HAP-1 (cell line): ENCODE measurements at regions not wholly inside any gene's neighbourhood (a gene's known extent, or its start where the extent isn't known, plus 50 kb on each side); places are given as distances from the start of the nearest gene placed in this dataset.

ENCODE experiments used
- DNase-seq, 2 experiments: peaks; one replicate each; pipeline ENCODE4 v3.0.0-alpha.2; 2016 to 2020; ENCODE audit warnings: low spot score in 2 of 2
- H3K27me3 ChIP-seq: fragments of 250-450 bp; sonication (Bioruptor Pico); 2 replicates; pipeline ENCODE4 v1.5.1; 2020; ENCODE audit warnings: low read depth, mild to moderate bottlenecking, moderate library complexity
- H3K36me3 ChIP-seq: fragments of 250-450 bp; sonication (Bioruptor Pico); replicated peaks from 2 replicates; pipeline ENCODE4 v1.5.1; 2020; ENCODE audit warnings: mild to moderate bottlenecking
- H3K4me1 ChIP-seq: fragments of 250-450 bp; sonication (Bioruptor Pico); 2 replicates; pipeline ENCODE4 v1.5.1; 2020; ENCODE audit warnings: mild to moderate bottlenecking
- H3K4me3 ChIP-seq: fragments of 250-450 bp; sonication (Bioruptor Pico); 2 replicates; pipeline ENCODE4 v1.5.1; 2020; ENCODE audit warnings: mild to moderate bottlenecking, moderate library complexity
- H3K9me3 ChIP-seq: fragments of 250-450 bp; sonication (Bioruptor Pico); 2 replicates; pipeline ENCODE4 v1.5.1; 2020; ENCODE audit warnings: mild to moderate bottlenecking, moderate library complexity
- in situ Hi-C: fragments of 300-500 bp; cut with MboI; formaldehyde crosslinking; loops from 3 replicates; pipeline ENCODE4 v1.14.3; 2020; ENCODE audit warnings: low sequenced_read_pairs, inconsistent platforms, mixed read lengths

DNA sequence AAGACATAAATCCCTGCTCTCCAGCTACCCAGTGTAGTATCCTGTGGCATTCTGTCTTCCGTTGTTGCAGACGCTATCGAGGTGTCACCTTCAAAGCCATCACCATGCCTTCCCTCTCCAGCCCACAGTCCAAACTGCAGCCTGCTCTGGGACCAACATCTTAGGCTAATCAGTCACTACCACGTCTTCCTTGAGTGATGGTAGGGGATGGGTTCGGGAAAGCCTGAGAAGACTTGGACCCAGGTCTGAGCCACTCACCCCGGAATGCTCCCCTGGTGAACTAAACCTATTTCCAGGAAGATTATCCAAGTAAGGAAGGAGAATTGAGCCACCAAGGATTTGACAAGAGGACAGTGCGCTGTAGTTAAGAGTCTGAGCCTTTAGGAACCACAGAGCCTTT is 52.9 kb upstream of the IRX1 start:
- H3K9me3 ChIP-seq, result no peaks in the 10 kb centered on the region
- in situ Hi-C loops, result no loop called here
- H3K4me1 ChIP-seq, result no peaks in the 10 kb centered on the region
- no peaks in the 10 kb centered on the region for H3K27me3 ChIP-seq
- no peak overlapping the region for H3K4me3 ChIP-seq
- no peak for DNase-seq
- H3K36me3 ChIP-seq, result no peaks in the 10 kb centered on the region

DNA sequence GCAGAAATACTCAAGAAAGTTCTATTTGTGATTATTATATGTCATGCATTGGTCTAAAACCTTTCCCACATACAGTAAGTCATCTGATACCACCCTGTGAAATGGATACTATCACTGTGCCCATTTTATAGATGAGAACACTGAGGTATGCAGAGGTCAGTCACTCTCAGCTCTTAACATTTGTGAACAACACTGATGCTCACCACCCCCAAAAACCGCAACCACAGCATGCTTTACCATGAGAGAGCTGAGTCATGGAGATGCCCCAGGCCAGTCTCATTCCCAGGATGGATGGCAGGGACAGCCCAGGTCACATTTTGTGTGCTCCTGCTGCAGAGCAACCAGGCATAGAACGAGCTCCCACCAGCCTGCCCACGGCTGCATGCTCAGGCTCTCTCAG is 53.5 kb upstream of the IRX1 start:
- DNase-seq, result no peak
- H3K27me3 ChIP-seq, result no peaks in the 10 kb centered on the region
- no peaks in the 10 kb centered on the region for H3K36me3 ChIP-seq
- H3K9me3 ChIP-seq, result no peaks in the 10 kb centered on the region
- in situ Hi-C loops, result no loop called here
- H3K4me3 ChIP-seq, result no peak overlapping the region
- H3K4me1 ChIP-seq, result no peaks in the 10 kb centered on the region

DNA sequence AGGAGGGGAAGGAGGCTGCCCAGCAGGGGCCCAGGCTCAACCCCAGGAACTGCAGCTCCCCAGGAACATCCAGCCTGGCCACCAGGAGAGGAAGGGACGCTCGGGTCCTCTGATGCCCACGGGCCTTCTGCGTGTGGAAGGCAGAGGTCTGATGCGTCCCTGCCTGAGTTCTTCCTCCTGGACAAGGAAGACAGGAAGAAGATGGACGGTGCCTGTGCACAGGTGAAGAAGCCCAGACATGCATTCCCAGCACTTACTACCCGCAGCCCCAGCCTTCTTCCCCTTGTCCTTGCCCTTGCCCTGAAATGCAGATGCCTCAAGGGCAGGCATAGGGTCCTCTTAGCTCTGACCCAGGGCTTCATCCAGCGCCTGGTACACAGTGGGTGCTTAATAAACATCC is 56.7 kb upstream of the IRX1 start:
- Histone ChIP-seq H3K36me3 (no peaks in the 10 kb centered on the region), H3K9me3 (no peaks in the 10 kb centered on the region), H3K4me1 (no peaks in the 10 kb centered on the region), H3K27me3 (no peaks in the 10 kb centered on the region), H3K4me3 (no peak overlapping the region)
- in situ Hi-C loops, result no loop called here
- no peak for DNase-seq

DNA sequence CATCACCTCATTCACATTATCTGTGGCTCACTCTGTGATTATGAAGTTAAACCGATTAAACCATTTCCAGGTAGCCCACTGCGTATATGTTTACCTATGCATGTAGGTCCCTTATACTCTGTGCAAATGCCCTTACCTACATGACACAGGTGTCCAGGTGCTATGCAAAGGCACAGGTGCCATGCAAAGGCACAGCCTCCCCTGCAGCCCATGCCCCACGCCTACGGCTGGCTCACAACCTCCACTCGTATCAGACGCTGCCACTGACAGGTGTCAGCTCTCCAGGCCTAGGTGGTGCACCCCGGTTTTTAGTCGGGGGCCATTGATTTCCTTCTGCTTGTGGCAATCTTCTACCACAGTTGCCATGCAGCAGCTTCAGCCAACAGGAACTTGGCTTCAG is 57.7 kb upstream of the IRX1 start:
- no peaks in the 10 kb centered on the region for H3K27me3 ChIP-seq
- H3K4me1 ChIP-seq, result no peaks in the 10 kb centered on the region
- H3K9me3 ChIP-seq, result no peaks in the 10 kb centered on the region
- no peaks in the 10 kb centered on the region for H3K36me3 ChIP-seq
- in situ Hi-C loops, result no loop called here
- no peak for DNase-seq
- H3K4me3 ChIP-seq, result no peak overlapping the region

DNA sequence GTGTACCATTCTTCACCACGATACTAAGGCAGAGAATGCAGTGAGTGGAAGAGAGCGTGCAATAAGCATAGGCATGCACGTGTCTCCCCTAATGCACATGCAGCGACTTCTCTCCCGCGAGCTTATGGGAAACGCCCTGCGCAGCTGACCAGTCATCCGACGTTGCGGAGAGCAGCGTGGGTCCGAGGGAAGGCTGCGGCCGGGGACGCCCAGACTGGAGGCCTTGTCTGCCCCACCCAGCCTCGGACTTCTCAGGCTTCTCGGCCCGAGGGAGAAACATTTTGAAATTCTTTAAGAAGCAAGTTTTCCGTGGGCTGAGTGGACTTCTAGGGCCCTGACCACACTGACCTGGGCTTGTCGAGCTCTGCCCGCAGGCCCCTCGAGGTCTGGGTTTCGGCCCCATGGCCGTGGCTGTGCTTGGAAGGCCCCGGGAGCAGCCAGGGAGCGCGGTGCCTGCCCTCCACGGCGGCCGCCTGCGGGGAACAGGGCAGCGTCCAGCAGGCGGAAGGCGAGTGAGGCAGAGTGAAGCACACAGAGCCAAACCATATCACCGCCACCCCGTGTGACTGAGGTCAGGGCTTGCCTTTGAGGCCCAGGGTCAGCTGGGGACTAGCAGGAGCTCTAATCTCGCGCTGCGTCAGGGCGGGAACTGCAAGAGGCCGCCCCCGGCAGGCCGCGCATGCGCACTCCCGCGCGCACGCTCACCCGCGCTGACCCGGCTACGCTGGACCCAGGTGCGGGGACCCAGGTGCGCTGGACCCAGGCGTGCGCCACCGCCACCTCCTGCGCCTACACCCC is 60.0 kb upstream of the IRX1 start:
- DNase-seq, result no peak
- in situ Hi-C loops, result no loop called here
- no peaks in the 10 kb centered on the region for H3K27me3 ChIP-seq
- H3K4me3 ChIP-seq, result no peak overlapping the region
- no peaks in the 10 kb centered on the region for H3K9me3 ChIP-seq
- H3K4me1 ChIP-seq, result peaks cover 4% of the 10 kb centered on the region
- H3K36me3 ChIP-seq, result no peaks in the 10 kb centered on the region

DNA sequence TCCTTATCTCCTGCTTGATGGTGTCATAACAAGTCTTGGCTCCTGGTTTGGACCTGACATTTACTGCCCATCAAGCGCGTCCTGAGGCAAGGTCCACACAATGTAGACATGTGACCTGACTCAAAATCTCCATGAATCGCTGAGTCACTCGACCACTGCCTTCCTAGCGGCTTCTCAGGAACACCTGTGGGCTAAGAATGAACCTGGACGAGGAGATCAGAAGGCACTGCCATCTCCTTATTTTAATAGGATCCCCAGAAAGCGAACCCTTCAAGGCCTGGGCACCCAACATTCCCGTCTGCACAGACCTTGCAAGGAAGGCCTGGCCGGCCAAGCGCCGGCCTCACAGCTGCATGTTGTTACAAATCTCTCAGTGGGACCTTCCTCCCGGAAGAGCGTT is 60.6 kb upstream of the IRX1 start:
- in situ Hi-C loops, result no loop called here
- Histone ChIP-seq H3K36me3 (no peaks in the 10 kb centered on the region), H3K4me1 (peaks cover 10% of the 10 kb centered on the region), H3K4me3 (no peak overlapping the region), H3K27me3 (no peaks in the 10 kb centered on the region), H3K9me3 (no peaks in the 10 kb centered on the region)
- DNase-seq, result no peak

DNA sequence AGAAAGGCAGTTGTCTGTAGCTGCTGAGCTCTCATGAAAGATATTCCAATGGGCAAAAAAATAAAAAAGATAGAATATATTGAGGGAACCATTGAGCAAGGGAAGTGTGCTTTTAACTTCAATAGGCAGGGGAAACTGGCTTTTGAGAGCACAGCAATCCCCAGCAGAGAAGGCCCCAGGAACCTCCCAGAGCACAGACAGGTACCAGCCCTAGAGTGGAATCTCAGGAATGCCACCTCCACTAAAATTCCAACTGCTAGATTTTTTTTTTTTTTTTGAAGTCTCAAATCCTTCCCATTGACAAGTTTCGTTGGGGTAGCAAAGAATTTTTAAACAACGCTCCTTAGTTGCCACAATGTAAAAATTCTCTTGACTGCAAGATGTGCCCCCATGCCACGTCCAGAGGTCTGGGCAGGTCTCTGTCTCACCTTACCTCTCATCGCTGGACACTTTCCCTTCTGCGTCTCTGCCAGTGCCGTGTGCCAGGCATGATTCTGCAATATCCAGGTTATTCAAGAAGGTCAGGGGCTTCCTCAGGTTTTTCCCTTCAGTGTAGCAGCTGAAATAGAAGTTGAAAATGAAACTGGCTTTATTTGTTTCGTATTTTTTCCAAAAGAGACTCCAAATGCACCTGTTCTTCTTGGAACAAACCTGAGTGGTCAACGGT is 64.2 kb upstream of the IRX1 start:
- peaks cover 12% of the 10 kb centered on the region for H3K4me1 ChIP-seq
- DNase-seq, result no peak
- H3K4me3 ChIP-seq, result no peak overlapping the region
- in situ Hi-C loops, result no loop called here
- H3K27me3 ChIP-seq, result no peaks in the 10 kb centered on the region
- H3K36me3 ChIP-seq, result no peaks in the 10 kb centered on the region
- H3K9me3 ChIP-seq, result no peaks in the 10 kb centered on the region

DNA sequence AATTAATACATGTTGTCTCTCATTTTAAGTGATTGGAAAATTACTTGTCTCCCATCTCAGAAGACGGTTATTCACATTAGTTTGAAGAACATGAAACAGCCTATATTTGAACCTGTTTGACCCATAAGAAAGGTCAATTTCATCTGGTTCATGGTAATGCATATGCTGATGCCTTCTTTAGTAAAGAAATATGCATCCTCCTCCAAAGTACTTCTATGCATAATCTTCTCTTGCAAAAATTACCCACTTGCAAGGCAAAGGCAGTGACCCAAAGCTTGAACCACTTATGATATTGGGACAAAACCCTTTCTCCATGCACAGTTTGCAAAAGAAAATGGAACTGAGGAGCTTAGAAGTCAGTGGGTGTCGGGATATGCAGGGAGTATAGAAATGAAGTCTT is 65.4 kb upstream of the IRX1 start:
- no peaks in the 10 kb centered on the region for H3K27me3 ChIP-seq
- in situ Hi-C loops, result no loop called here
- H3K36me3 ChIP-seq, result no peaks in the 10 kb centered on the region
- peak in 1 of 2 experiments; percentile 31 for DNase-seq
- no peak overlapping the region for H3K4me3 ChIP-seq
- H3K4me1 ChIP-seq, result peaks cover 16% of the 10 kb centered on the region
- H3K9me3 ChIP-seq, result no peaks in the 10 kb centered on the region

DNA sequence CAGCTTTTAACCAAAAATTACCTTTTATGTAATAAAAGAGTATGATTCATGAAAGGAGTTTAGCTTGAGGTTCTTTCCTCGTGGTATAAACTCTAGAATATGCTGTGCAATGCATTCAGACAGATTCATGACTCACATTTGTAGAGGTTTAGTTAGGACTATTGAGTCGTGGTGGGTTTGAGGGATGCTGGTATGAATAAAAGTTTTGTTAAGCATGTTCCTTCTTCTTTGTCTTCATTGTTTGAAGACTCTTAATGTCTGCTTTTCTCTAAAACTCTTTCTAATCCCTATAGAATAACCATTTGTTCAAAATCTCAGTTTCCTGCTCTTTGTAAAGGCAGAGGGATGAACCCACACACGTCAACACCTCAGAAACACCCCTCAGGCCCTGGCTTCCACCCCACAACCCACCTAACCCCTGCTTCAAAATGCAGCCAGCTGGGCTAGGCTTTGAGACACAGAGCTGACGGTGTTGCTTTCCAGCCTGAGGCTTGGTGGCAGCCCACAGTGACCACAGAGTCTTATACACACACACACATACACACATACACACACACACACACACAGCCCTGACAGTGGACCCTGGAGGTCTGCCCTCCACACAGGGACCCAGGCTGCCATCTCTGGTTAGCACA is 69.0 kb upstream of the IRX1 start:
- no peaks in the 10 kb centered on the region for H3K9me3 ChIP-seq
- H3K36me3 ChIP-seq, result no peaks in the 10 kb centered on the region
- peaks cover 16% of the 10 kb centered on the region for H3K4me1 ChIP-seq
- H3K4me3 ChIP-seq, result no peak overlapping the region
- peak; percentile 69 to 82 for DNase-seq
- H3K27me3 ChIP-seq, result no peaks in the 10 kb centered on the region
- in situ Hi-C loops, result no loop called here

DNA sequence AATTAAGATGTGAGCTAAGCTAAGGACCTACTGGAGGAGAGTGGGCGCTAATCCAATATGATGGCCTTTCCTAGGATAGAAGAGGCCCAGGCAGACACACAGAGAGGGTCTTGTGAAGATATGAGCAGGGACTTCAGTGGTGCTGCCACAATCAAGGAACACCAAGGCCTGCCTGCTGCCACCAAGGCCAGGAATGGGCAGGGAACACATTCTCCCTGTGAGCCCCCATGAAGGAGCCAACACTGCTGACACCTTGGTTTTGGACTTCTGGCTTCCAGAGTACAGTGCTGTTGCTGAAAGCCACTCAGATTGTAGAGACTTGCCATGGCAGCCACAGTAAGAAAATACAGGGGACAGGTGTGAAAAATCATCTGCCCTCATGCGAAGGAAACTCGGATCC is 73.1 kb upstream of the IRX1 start:
- in situ Hi-C loops, result no loop called here
- Histone ChIP-seq H3K9me3 (no peaks in the 10 kb centered on the region), H3K27me3 (no peaks in the 10 kb centered on the region), H3K36me3 (no peaks in the 10 kb centered on the region), H3K4me3 (no peak overlapping the region), H3K4me1 (peaks cover 4% of the 10 kb centered on the region)
- no peak for DNase-seq

DNA sequence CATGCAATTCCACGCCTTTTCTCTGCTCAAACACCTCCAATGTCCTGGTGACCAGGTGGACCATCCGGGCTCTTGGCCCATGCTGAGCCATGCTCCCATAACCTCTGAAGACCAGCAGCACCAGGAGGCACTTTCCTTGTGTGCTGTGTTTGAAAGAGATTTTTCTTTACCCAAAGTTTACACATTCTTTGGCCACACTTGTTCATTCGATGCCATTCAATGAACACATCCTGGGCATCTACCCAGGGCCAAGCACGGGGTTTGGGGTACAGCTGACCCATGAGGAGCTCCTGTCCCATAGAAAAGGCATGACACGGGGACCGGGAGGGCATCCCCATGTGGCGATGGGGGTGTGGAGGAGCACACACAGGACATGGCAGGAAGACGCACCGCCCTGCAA is 77.1 kb upstream of the IRX1 start:
- H3K4me3 ChIP-seq, result no peak overlapping the region
- DNase-seq, result no peak
- H3K27me3 ChIP-seq, result no peaks in the 10 kb centered on the region
- H3K4me1 ChIP-seq, result no peaks in the 10 kb centered on the region
- in situ Hi-C loops, result no loop called here
- no peaks in the 10 kb centered on the region for H3K9me3 ChIP-seq
- H3K36me3 ChIP-seq, result no peaks in the 10 kb centered on the region

DNA sequence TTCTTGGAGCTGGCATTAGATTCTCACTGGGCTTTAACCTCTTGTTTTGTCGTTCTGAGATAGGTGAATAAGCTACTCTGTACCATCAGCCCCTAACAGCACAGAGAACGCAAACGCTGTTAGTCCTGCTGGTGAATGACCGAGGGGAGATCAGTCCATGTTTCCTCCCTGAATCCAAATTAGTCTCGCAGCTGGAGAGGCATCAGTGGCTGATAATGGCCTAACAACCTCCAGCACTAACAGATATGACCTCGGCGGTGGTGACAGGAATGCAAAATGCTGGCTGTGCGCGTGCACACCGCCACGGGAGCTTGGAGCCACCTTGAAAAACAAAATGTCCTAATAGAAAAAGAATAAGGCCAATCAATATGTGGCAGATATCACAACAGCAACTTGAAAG is 77.6 kb upstream of the IRX1 start:
- no peak for DNase-seq
- Histone ChIP-seq H3K4me3 (no peak overlapping the region), H3K36me3 (no peaks in the 10 kb centered on the region), H3K9me3 (no peaks in the 10 kb centered on the region), H3K27me3 (no peaks in the 10 kb centered on the region), H3K4me1 (no peaks in the 10 kb centered on the region)
- in situ Hi-C loops, result no loop called here

DNA sequence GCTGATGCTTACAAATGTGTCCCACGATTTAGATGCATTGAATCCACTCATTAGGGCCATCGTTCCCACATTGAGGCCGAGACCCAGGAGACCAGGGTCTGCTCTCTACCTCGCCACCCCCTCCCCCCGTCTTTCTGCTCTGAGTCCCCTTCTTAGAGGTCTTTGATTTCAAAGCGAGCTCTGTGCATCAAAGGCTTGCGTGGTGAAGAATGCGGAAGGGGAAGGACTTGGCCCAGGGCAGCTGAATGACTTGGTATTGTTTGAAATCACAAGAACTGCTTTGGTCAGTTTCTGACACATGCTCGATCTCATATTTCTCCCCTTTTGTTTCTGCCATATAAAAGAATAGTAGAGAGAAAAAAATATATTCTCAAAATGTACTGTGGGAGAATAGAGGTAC is 78.3 kb upstream of the IRX1 start:
- Histone ChIP-seq H3K4me1 (no peaks in the 10 kb centered on the region), H3K36me3 (no peaks in the 10 kb centered on the region), H3K9me3 (no peaks in the 10 kb centered on the region), H3K27me3 (no peaks in the 10 kb centered on the region), H3K4me3 (no peak overlapping the region)
- DNase-seq, result no peak
- in situ Hi-C loops, result no loop called here

DNA sequence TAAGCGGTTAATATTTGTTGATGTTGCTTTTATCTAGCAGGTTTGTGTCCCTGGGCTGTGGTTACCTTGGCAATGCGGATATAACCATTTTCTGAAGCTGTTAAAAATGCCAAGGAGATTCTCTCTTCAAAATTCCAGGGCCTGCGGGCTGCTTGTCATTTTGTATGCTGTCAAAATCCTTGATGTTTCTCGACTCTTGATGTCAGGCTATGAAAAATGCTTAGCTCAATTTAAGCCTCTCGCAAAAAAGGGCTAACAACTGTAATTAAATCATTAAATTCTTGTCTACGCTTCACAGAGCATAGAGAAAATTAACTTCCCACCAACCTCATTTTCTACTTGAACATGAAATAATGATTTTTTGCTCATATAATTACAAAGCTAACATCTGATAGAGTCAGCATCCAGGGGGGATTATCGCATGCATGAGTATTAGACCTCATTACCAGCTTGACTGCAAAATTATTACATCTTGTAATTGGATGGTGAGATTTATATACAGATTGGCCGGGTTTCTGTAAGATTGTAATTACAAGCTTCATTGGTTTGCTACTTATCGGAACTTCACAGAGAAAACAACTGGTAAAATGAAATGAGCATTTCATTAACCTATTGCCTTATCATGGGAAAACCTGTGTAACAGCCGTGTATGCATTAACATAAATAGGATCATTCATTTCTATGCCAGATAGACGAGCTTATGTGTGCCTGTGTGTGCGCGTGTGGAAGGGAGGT is 83.1 kb upstream of the IRX1 start:
- no peak overlapping the region for H3K4me3 ChIP-seq
- in situ Hi-C loops, result no loop called here
- no peak for DNase-seq
- H3K36me3 ChIP-seq, result no peaks in the 10 kb centered on the region
- no peaks in the 10 kb centered on the region for H3K9me3 ChIP-seq
- H3K27me3 ChIP-seq, result no peaks in the 10 kb centered on the region
- no peaks in the 10 kb centered on the region for H3K4me1 ChIP-seq
